B cell (primary cell): ENCODE measurements at regions not wholly inside any gene's neighbourhood (a gene's known extent, or its start where the extent isn't known, plus 50 kb on each side); places are given as distances from the start of the nearest gene placed in this dataset.

Experiments used
- EZH2 ChIP-seq: IDR thresholded peaks from 2 replicates; pipeline ENCODE4 v1.6.1; 2012; ENCODE audit warnings: borderline replicate concordance, low read depth, mild to moderate bottlenecking, moderate library complexity, low read length; ENCODE audit not compliant: insufficient read depth, poor library complexity, severe bottlenecking
- TF ChIP-seq, protein P1 (sequence below): fragments of 200-600 bp; IDR thresholded peaks from one replicate; pipeline ENCODE4 v1.8.0; 2022; ENCODE audit warnings: antibody characterized with exemption, mild to moderate bottlenecking

DNA sequence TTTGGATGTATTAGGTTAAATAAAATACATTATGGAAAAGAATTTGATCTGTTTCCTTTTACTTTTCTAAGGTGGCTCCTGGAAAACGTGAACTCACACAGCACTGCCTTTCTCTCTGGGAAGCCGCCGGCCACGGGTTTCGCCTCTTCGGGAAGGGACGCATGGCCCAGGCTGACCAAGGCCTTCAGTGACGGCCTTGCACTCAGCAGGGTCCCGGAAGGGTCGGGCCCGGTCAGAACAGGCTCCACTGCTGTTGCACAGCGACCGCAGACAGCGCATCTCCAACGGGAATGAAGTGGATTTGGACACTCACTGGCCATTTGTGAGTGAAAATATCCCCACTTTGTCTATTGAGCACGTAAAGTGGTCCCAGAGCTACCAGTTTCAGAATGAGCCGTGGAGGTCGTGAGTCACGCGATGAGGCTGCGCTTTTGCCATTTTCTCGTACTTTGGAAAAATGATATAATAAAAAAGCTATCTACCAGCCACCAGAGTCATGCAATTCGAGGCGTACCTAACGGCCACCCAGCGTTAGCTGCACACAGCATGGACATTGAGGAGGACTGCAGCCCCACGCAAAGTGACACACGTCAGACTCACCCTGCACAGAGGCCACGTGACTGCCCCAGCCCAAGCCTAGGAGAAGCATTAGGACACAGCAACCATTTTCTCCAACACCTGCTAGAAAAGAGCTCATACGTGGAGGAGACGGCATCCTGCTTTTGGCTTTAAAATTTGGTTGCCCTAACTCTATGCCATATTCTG, 244.3 kb downstream of the TTLL2 start:
- TF ChIP-seq, protein P1, sequence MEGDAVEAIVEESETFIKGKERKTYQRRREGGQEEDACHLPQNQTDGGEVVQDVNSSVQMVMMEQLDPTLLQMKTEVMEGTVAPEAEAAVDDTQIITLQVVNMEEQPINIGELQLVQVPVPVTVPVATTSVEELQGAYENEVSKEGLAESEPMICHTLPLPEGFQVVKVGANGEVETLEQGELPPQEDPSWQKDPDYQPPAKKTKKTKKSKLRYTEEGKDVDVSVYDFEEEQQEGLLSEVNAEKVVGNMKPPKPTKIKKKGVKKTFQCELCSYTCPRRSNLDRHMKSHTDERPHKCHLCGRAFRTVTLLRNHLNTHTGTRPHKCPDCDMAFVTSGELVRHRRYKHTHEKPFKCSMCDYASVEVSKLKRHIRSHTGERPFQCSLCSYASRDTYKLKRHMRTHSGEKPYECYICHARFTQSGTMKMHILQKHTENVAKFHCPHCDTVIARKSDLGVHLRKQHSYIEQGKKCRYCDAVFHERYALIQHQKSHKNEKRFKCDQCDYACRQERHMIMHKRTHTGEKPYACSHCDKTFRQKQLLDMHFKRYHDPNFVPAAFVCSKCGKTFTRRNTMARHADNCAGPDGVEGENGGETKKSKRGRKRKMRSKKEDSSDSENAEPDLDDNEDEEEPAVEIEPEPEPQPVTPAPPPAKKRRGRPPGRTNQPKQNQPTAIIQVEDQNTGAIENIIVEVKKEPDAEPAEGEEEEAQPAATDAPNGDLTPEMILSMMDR, result no peak
- no peak for TF ChIP-seq EZH2
